Trophoblast cell (in vitro differentiated cells and primary cell): ENCODE measurements at regions not wholly inside any gene's neighbourhood (a gene's known extent, or its start where the extent isn't known, plus 50 kb on each side); places are given as distances from the start of the nearest gene placed in this dataset.

Source experiments
- DNase-seq, 2 donors: peaks; one replicate each; pipeline ENCODE4 v3.0.0-alpha.2; 2016
- H2AFZ ChIP-seq: 2 replicates; pipeline ENCODE4 v1.6.1; 2013; ENCODE audit warnings: low read length, moderate library complexity, mild to moderate bottlenecking; ENCODE audit not compliant: insufficient read depth, poor library complexity
- H2AK5ac ChIP-seq: 2 replicates; pipeline ENCODE4 v1.6.1; 2013; ENCODE audit warnings: mild to moderate bottlenecking, low read length
- H2BK120ac ChIP-seq: 2 replicates; pipeline ENCODE4 v1.6.1; 2013; ENCODE audit warnings: low read length, mild to moderate bottlenecking, moderate library complexity; ENCODE audit not compliant: insufficient read depth, poor library complexity
- H2BK12ac ChIP-seq: 2 replicates; pipeline ENCODE4 v1.6.1; 2013; ENCODE audit warnings: mild to moderate bottlenecking, low read length, moderate library complexity
- H2BK5ac ChIP-seq: 2 replicates; pipeline ENCODE4 v1.6.1; 2013; ENCODE audit warnings: low read length, low read depth, moderate library complexity, mild to moderate bottlenecking; ENCODE audit not compliant: poor library complexity
- H3K14ac ChIP-seq: 2 replicates; pipeline ENCODE4 v1.6.1; 2013; ENCODE audit warnings: mild to moderate bottlenecking, low read length
- H3K18ac ChIP-seq: 2 replicates; pipeline ENCODE4 v1.6.1; 2013; ENCODE audit warnings: mild to moderate bottlenecking, low read length
- H3K23ac ChIP-seq: 2 replicates; pipeline ENCODE4 v1.6.1; 2013; ENCODE audit warnings: low read length
- H3K27ac ChIP-seq: 2 replicates; pipeline ENCODE4 v1.5.1; 2013; ENCODE audit warnings: low read depth, mild to moderate bottlenecking, inconsistent platforms, low read length, moderate library complexity
- H3K27me3 ChIP-seq: 2 replicates; pipeline ENCODE4 v1.6.1; 2013; ENCODE audit warnings: inconsistent platforms, mild to moderate bottlenecking, low read length, moderate library complexity; ENCODE audit not compliant: insufficient read depth
- H3K36me3 ChIP-seq, 2 experiments: 1 replicate in 1 of 2; 2 replicates in 1 of 2; pipeline ENCODE4 v1.6.1; 2013; ENCODE audit warnings: low read length in 2 of 2, mild to moderate bottlenecking in 2 of 2, moderate library complexity in 1 of 2; ENCODE audit not compliant: insufficient read depth in 2 of 2, control insufficient read depth in 1 of 2
- H3K4ac ChIP-seq: 2 replicates; pipeline ENCODE4 v1.6.1; 2013; ENCODE audit warnings: low read depth, mild to moderate bottlenecking, low read length, moderate library complexity
- H3K4me1 ChIP-seq, 2 experiments: 1 replicate in 1 of 2; 2 replicates in 1 of 2; pipeline ENCODE4 v1.6.1; 2013; ENCODE audit warnings: low read length in 2 of 2, mild to moderate bottlenecking in 2 of 2, moderate library complexity in 1 of 2; ENCODE audit not compliant: insufficient read depth in 2 of 2, control insufficient read depth in 1 of 2
- H3K4me2 ChIP-seq: 2 replicates; pipeline ENCODE4 v1.6.1; 2013; ENCODE audit warnings: inconsistent platforms, mild to moderate bottlenecking, low read length, moderate library complexity
- H3K4me3 ChIP-seq: 2 replicates; pipeline ENCODE4 v1.5.1; 2013; ENCODE audit warnings: mild to moderate bottlenecking, low read depth, low read length, inconsistent platforms
- H3K79me1 ChIP-seq: one replicate; pipeline ENCODE4 v1.6.1; 2013; ENCODE audit warnings: low read length
- H3K79me2 ChIP-seq: 2 replicates; pipeline ENCODE4 v1.6.1; 2013; ENCODE audit warnings: low read length, mild to moderate bottlenecking; ENCODE audit not compliant: control insufficient read depth, insufficient read depth, poor library complexity
- H3K9ac ChIP-seq: 2 replicates; pipeline ENCODE4 v1.6.1; 2013; ENCODE audit warnings: mild to moderate bottlenecking, low read length
- H3K9me3 ChIP-seq: 2 replicates; pipeline ENCODE4 v1.6.1; 2013; ENCODE audit warnings: low read depth, mild to moderate bottlenecking, control low read depth, inconsistent platforms, low read length; ENCODE audit not compliant: insufficient read depth
- H4K12ac ChIP-seq: 2 replicates; pipeline ENCODE4 v1.6.1; 2013; ENCODE audit warnings: low read depth, mild to moderate bottlenecking, low read length, moderate library complexity
- H4K8ac ChIP-seq: 2 replicates; pipeline ENCODE4 v1.6.1; 2013; ENCODE audit warnings: low read depth, mild to moderate bottlenecking, low read length, moderate library complexity
- H4K91ac ChIP-seq: one replicate; pipeline ENCODE4 v1.6.1; 2013; ENCODE audit warnings: low read depth, mild to moderate bottlenecking, low read length, moderate library complexity
- WGBS: extraction: QIAGEN DNeasy Blood & Tissue Kit; methylation state at CpG from one replicate; pipeline ENCODE4 v1.1.7; 2013; ENCODE audit warnings: missing lambda C conversion rate; ENCODE audit not compliant: insufficient read length, insufficient coverage; ENCODE audit errors: extremely low coverage; 5-methylcytosine and 5-hydroxymethylcytosine counted together

- H3K9ac ChIP-seq: no peak overlapping the region
- no peak overlapping the region for H2AK5ac ChIP-seq
- no peak overlapping the region for H3K27ac ChIP-seq
- no peaks in the 10 kb centered on the region for H3K9me3 ChIP-seq
- no peak overlapping the region for H3K4ac ChIP-seq
- no peak overlapping the region for H3K14ac ChIP-seq
- no peaks in the 10 kb centered on the region for H3K36me3 ChIP-seq
- no peaks in the 10 kb centered on the region for H3K79me2 ChIP-seq
- no peak overlapping the region for H3K4me2 ChIP-seq
- no peaks in the 10 kb centered on the region for H3K4me1 ChIP-seq
- H3K79me1 ChIP-seq: no peaks in the 10 kb centered on the region
- no peaks in the 10 kb centered on the region for H3K27me3 ChIP-seq
- no peak overlapping the region for H3K23ac ChIP-seq
- H4K91ac ChIP-seq: no peak overlapping the region
- no CpG with 5 or more reads among the region's 3 CpGs for WGBS
- H3K4me3 ChIP-seq: no peak overlapping the region
- H2BK120ac ChIP-seq: no peak overlapping the region
- H2BK12ac ChIP-seq: no peak overlapping the region
- no peak overlapping the region for H3K18ac ChIP-seq
- DNase-seq: no peak
- H4K12ac ChIP-seq: no peak overlapping the region
- no peak overlapping the region for H2AFZ ChIP-seq
- no peak overlapping the region for H2BK5ac ChIP-seq
- no peak overlapping the region for H4K8ac ChIP-seq
Measured at GRCh38 chr9:79053598-79053997, 518.2 kb upstream of the TLE4 start.

- Histone ChIP-seq H3K4me3 (no peak overlapping the region), H2AK5ac (no peak overlapping the region), H3K27me3 (no peaks in the 10 kb centered on the region), H3K23ac (no peak overlapping the region), H3K9ac (no peak overlapping the region), H4K91ac (no peak overlapping the region), H3K79me1 (no peaks in the 10 kb centered on the region), H3K36me3 (no peaks in the 10 kb centered on the region), H4K8ac (no peak overlapping the region), H4K12ac (no peak overlapping the region), H3K18ac (no peak overlapping the region), H3K9me3 (no peaks in the 10 kb centered on the region), H3K4me2 (no peak overlapping the region), H2AFZ (no peak overlapping the region), H2BK12ac (no peak overlapping the region), H3K79me2 (no peaks in the 10 kb centered on the region), H3K4me1 (no peaks in the 10 kb centered on the region), H2BK120ac (no peak overlapping the region), H3K4ac (no peak overlapping the region), H3K27ac (no peak overlapping the region), H3K14ac (no peak overlapping the region), H2BK5ac (no peak overlapping the region)
- WGBS: no CpG with 5 or more reads among the region's 6 CpGs
- DNase-seq: no peak
Measured at GRCh38 chr9:79054500-79054899, 517.3 kb upstream of the TLE4 start.

- H3K27me3 ChIP-seq: no peaks in the 10 kb centered on the region
- H3K4me2 ChIP-seq: no peak overlapping the region
- no peaks in the 10 kb centered on the region for H3K79me1 ChIP-seq
- no peak overlapping the region for H3K4ac ChIP-seq
- WGBS: no CpG with 5 or more reads among the region's 5 CpGs
- H2BK5ac ChIP-seq: no peak overlapping the region
- no peaks in the 10 kb centered on the region for H3K4me1 ChIP-seq
- H4K12ac ChIP-seq: no peak overlapping the region
- H2AK5ac ChIP-seq: no peak overlapping the region
- H4K91ac ChIP-seq: no peak overlapping the region
- no peak overlapping the region for H3K14ac ChIP-seq
- no peak overlapping the region for H3K4me3 ChIP-seq
- H3K18ac ChIP-seq: no peak overlapping the region
- H2BK120ac ChIP-seq: no peak overlapping the region
- no peak overlapping the region for H3K23ac ChIP-seq
- no peak overlapping the region for H3K27ac ChIP-seq
- H3K9me3 ChIP-seq: no peaks in the 10 kb centered on the region
- H2AFZ ChIP-seq: no peak overlapping the region
- no peaks in the 10 kb centered on the region for H3K36me3 ChIP-seq
- H3K79me2 ChIP-seq: no peaks in the 10 kb centered on the region
- DNase-seq: no peak
- no peak overlapping the region for H2BK12ac ChIP-seq
- no peak overlapping the region for H3K9ac ChIP-seq
- H4K8ac ChIP-seq: no peak overlapping the region
Measured at GRCh38 chr9:79056041-79056440, 515.7 kb upstream of the TLE4 start.

- Histone ChIP-seq H3K4me3 (no peak overlapping the region), H2AFZ (no peak overlapping the region), H2BK120ac (no peak overlapping the region), H4K91ac (no peak overlapping the region), H3K27ac (no peak overlapping the region), H3K4ac (no peak overlapping the region), H3K9ac (no peak overlapping the region), H4K8ac (no peak overlapping the region), H2BK5ac (no peak overlapping the region), H3K36me3 (no peaks in the 10 kb centered on the region), H4K12ac (no peak overlapping the region), H3K9me3 (peaks cover under 1% of the 10 kb centered on the region), H3K18ac (no peak overlapping the region), H3K4me1 (no peaks in the 10 kb centered on the region), H2AK5ac (no peak overlapping the region), H3K79me2 (no peaks in the 10 kb centered on the region), H3K23ac (no peak overlapping the region), H3K79me1 (no peaks in the 10 kb centered on the region), H3K14ac (no peak overlapping the region), H3K27me3 (no peaks in the 10 kb centered on the region), H2BK12ac (no peak overlapping the region), H3K4me2 (no peak overlapping the region)
- DNase-seq: no peak
Measured at GRCh38 chr9:79057576-79057975, 514.2 kb upstream of the TLE4 start.
